NCI-H1048 (cell line): ENCODE measurements at regions not wholly inside any gene's neighbourhood (a gene's known extent, or its start where the extent isn't known, plus 50 kb on each side); places are given as distances from the start of the nearest gene placed in this dataset.
"Not testable (repeated sequence)": the region's sequence is repeated elsewhere in the genome, so short reads cannot be mapped to it uniquely, and the experiment has no call there.

Experiments used
- DNase-seq: peaks from one replicate; lab custom pipeline; 2025; lab: John Stamatoyannopoulos, UW

DNA sequence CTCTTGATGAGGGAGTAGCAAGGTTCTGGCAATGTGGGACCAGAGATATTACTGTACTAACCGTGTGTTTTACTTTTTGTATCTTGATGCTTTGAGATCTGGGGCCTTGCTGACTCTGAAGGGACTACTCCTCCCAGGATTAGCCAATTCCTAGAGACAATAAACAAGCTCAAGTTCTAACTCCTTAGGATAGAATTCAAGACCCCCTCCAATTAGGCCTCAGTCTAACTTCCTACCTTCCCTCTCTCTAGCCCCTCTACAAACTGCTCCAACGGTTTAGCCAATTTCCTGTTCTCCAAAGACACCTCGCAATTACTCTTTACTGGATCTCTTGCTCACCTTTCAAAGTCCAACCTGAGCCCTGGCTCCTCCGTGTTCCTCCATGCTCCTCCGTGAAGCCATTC lies 158.7 kb upstream of the JARID2 start:
- no peak for DNase-seq

DNA sequence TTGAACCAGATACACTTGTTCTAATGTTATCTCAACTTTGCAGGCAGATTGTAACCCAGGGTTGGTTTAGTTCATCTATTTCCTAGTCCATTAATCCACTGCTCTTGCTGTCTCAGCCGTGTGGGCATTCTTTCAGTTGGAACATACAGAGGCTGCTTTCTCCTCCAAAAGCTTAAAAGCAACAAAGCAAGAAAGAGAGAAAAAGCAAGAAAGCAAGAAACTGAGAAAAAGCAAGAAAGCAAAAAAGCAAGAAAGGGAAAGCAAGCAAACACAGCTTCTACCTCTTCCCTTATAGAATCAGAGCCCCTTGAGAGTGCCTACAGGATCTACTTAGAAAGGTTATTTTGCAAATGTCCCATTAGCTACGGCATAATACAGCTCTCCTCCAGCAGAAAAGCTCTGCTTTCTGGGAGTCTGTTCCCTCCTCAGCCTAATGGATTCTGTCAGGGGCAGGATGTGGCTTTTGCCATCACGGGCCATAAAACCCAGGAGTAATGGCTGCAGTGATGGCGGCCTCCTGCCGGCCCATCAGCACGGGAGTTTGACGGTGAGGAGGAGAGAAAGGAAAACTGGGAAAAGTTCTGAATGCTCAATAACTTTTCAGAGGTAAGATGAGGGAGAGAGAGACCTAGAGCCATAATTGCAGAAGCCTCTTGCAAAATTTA lies 156.8 kb upstream of the JARID2 start:
- no peak for DNase-seq

DNA sequence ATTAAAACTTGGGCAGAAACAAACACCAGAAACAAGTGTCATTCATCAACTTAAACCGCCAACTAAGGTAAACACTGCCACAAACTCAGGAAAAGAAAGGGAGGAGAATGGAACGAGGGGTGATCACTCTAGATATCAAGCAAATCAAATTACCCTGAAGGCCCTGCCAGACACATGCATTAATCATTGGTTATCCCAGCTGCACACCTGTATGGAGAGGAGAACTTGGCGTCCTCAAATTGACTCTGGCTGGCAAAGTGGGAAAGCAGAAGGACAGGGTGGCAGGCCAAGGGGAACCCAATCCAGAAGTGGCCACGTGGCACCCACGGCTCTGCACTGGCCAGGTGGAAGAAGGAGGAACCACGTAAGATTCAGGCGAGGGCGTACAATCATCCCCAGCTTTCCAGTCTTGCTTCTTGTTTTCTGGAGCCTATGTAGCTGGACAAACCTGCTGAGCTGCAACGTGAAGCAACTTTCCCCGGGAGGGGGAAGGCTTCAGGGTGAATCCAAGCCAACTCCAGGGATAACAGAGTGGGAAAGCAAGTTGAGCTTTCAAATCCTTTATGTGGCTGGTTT lies 156.2 kb upstream of the JARID2 start:
- no peak for DNase-seq

DNA sequence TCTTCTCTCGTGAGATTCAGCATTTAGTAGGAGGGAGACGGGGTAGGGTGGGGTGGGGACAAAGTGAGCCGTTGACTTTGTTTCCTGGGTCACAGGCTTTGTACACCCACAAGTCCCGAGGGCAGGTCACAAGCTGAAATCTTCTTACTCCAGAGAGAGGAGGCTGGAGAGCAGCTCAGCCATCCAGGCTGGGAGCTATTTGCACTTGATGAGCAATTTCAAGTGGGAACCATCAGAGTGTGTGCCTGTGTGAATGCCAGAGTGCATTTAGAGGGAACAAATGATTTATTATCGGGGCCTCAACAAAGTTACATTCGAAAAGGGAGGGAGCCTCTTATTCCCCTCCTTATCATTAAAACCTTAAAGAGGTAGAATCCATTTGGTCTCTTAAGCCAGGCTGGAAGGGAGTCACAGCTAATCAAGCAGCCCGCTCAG lies 155.7 kb upstream of the JARID2 start:
- DNase-seq = no peak

DNA sequence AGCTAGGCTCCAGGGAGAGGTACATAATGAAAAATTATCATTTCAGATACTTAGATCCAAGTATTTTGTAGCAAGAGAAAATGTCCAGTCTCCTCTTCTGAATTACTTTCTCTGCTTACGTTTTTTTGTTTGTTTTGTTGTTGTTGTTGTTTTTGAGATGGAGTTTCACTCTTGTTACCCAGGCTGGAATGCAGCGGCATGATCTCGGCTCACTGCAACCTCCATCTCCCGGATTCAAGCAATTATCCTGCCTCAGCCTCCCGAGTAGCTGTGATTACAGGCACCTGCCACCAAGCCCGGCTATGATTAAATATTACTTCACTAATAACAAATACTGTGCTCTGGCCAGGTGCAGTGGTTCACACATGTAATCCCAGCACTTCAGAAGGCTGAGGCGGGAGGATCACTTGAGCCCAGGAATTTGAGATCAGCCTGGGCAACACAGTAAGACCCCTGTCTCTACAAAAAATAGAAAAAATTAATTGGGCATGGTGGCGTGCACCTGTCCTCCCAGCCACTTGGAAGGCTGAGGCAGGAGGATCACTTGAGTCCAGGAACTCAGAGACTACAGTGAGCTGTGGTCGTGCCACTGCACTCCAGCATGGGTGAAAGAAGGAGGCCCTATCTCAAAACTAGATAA lies 155.0 kb upstream of the JARID2 start:
- DNase-seq = no peak

DNA sequence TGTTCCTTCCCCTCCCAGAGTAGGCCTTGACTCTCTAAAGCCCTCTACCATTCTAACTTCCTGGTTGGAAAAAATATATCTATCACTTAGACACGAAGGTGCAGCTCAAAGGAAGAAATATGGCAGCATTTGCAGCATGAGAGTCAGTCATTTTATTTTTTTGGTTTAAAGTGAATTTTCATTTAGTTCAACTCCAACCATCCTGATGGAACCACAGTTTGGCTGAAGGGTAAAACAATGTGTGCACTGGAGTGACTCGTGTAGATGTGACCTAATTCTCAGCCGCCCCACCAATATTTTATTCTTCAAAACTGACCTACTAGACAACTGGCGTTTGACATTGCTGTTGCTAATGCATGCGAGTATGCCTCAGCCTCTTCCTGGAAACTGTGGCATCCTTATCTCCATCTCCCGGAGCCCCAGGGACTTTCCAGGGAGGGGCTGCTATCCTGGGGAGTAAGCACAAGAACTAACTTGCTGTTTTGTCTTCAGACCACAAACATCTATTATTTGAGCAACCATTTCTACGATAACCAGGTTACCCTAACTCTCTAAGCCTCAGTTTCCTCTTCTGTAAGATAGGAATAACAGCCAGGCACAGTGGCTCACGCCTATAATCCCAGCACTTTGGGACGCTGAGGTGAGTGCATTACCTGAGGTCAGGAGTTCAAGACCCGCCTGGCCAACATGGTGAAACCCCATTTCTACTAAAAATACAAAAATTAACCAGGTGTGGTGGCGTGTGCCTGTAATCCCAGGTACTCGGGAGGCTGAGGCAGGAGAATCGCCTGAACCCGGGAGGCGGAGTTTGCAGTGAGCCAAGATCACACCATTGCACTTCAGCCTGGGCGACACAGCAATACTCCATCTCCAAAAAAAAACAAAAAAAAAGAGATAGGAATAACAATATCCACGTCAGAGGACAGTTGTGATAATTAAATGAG lies 148.7 kb upstream of the JARID2 start:
- DNase-seq = no peak

DNA sequence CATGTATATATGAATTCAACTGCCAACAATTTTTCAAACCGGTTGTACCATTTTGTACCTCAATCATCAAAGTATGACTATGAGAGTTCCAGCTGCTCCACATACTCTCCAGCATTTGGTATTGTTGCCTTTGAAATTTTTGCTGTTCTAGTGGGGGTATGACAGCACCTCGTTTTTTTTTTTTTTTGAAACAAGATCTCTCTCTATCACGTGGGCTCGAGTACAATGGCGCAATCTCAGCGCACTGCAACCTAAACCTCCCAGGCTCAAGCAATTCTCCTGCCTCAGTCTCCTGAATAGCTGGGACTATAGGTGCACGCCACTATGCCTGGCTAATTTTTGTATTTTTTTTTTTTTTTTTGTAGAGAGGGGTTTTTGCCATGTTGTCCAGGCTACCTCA lies 144.7 kb upstream of the JARID2 start:
- no peak for DNase-seq

DNA sequence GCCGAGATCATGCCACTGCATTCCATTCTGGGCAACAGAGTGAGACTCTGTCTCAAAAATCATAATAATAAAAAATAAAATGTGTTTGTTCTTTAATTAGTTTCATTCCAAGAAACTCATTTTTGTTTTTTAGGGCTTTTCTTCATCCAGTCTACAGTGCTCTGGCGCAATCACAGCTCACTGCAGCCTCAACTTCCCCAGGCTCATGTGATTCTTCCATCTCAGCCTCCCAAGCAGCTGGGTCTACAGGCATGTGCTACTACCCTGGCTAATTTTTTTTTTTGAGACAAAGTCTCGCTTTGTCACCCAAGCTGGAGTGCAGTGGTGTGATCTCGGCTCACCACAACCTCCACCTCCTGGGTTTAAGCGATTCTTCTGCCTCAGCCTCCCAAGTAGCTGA lies 143.6 kb upstream of the JARID2 start:
- DNase-seq = no peak

DNA sequence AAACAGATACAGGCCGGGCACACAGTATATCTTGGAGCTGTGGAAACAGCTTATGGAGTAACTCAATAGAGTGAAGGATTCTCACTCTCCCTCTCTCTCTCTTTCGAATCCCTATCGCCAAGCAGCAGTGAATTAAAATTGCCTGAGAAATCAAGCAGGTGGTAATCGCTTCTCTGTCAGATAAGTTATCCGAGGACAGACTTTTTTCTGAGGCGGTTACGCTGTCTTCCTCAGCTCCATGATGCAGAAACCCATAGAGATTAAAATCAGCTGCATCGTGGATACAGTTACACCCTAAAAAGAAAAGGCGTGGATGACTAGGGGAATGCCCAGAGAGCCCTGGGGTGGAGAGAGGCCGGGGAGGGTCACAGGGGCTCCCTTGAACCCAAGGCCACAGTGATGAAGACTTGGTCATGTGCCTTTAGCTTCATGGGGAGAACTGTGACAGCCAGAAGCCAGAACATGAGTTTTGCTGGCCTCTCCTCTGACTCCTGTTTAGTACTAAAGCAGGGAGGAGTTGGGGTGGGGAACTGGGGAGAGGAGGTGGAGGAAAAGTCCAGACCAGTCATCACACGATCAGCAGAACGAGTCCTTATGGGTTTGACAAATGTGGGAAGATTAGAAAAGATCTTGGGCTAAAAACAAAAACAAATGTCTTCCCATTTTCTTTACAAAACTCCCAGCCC lies 138.8 kb upstream of the JARID2 start:
- no peak for DNase-seq

DNA sequence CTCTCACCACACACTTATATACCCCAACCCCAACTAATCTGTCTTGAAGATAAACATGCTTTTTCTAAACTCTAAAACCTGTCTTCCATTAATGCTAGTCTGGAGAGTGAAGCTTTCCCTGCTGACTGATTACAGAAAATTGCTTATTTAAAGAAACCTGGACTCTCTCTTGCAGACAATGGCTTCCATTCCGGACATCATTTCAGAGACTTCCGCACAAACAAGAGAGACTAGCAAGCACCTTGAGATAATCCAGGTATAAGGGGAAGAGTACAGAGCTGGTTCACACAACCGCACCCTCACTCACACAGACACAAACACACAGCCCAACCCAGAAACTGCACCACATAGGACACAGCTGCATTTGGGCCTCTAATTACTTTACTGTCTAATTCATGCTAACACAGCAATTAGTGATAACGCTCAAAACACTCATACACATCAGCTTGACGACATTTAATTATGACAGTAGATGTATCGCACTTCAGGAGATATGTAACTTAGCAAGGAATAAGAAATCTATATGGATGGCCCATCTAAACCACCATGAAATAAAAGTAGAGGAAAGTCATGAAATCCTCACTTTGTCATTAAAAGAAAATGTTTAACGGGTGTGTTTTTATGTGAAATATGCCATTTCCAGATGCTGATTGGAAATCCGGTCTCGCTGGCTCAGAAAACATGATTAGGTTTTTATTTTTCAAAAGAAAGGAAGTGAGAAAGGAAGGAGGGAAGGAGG lies 138.1 kb upstream of the JARID2 start:
- DNase-seq = no peak

DNA sequence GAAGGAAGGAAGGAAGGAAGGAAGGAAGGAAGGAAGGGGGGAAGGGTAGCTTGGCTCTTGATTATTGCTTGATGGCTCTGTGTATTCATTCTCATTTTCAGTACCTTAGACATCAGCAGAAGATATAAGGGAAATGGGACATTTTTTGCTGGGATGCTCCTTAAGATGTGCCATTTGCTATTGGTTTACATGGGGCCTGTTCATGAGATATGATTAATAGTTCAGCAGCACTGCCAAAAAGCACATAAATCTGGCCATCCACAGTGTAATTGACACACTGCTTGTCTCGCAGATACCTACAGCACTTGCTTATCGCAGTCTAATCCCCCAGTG lies 137.5 kb upstream of the JARID2 start:
- no peak for DNase-seq

DNA sequence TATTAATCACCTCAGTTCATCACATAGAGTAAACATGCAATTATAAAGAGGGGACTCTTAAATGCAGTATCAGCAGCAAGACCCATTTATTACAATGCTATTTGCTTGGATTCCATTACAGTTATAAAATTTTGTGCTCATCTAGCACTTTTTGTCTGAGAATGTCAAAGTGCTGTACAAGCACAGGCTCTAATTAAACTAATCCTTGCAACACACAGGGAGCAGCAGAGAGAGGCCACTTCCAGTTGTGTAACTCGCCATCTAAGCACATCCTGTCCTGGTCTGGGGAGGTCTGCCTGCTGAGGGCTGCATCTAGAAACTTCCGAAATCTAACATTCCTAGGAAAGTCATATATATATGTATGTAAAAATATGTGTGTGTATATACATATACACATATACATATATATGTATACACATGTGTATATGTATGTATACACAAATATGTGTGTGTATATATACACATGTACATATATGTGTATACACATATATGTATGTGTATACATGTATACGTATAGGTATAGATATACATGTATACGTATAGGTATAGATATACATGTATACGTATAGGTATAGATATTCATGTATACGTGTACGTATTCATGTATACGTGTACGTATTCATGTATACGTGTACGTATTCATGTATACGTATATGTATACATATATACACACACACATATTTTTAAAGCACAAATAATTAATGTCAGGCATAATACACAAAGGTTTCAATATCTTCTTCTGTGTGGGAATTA lies 136.4 kb upstream of the JARID2 start:
- DNase-seq = no peak

DNA sequence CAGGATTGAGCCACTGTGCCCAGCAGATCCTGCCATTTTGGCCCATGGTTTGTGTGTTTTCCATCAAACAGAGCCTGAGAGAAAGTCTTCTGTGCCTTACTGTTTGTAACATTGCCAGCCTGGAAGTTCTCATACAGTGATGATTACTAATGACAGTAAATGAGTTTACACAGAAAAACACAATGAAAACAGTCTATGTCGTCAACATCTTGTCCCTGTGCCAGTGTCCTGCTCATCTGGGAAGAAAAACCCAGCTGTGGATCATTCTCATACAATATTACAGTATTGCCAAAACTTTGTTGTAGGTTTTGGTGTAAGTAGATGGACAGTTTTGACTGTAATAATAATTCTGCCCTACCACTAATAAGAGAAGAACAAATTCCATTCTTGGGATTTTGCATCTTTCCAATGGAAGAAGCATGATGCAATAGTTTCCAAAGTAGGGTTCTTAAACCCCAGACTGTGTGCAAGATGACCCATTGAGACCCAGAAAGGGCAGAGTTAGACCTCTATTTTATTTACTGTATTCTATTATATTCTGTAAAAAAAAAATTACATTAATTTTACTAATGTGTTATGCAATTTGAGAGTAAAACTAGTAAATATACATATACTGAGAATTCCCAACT lies 135.0 kb upstream of the JARID2 start:
- DNase-seq = no peak

DNA sequence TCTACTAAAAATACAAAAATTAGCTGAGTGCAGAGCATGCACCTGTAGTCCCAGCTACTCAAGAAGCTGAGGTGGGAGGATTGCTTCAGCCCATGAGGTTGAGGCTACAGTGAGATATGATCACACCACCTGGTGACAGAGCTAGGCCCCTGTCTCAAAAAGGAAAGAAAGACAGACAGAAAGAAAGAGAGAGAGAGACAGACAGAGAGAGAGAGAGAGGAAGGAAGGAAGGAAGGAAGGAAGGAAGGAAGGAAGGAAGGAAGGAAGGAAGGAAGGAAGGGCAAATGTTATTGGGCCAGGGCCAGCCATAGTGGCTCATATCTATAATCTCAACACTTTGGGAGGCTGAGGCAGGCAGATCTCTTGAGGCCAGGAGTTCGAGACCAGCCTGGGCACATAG lies 134.3 kb upstream of the JARID2 start:
- DNase-seq = not testable (repeated sequence)

DNA sequence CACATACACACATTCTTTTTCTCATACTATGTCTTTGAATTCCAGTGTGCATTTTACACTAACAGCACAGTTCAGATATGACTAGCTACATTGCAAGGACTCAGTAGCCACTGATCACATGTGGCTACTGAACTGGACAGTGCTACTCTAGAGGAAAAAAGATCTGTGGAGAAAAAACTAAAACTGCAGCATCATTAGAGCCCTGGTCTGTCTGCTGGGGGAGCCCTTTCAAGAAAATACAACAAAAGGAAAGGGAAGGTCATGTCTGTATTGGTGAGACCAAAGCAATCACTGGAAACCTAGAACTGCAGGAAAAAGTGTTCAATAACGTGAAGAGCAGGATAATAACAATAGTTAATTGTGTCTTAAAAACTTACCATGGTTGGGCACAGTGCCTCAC lies 132.3 kb upstream of the JARID2 start:
- no peak for DNase-seq

DNA sequence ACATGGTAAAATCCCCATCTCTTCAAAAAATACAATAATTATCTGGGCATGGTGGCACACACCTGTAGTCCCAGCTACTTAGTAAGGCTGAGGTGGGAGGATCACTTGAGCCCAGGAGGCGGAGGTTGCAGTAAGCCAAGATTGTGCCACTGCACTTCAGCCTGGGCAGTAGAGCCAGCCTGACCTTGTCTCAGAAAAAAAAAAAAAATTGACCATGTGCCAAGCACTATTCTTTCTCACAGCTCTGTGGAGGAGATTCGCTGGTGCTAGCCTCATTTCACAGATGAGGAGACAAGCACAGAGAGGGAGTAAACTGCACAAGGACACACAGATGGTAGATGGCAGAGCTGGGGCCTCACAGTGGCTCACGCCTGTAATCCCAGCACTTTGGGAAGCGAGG lies 131.8 kb upstream of the JARID2 start:
- DNase-seq = no peak

DNA sequence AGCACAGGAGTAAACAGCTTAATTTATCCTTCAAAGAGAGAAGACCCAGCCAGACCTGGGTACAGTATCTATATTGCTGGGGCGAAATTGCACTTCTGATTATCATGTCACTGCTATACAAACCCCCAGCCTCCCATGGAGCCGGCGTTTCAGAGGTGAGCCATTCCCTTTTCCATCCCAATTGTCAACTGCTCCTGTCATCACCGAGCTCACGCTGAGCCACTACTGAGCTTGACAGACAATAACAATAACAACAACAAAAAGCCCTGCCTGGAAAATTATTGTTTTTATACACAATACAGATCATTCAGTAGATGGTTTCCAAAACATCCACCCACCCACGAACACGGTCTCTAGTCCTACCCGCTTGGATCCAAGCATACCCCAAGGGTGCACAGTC lies 129.0 kb upstream of the JARID2 start:
- no peak for DNase-seq

DNA sequence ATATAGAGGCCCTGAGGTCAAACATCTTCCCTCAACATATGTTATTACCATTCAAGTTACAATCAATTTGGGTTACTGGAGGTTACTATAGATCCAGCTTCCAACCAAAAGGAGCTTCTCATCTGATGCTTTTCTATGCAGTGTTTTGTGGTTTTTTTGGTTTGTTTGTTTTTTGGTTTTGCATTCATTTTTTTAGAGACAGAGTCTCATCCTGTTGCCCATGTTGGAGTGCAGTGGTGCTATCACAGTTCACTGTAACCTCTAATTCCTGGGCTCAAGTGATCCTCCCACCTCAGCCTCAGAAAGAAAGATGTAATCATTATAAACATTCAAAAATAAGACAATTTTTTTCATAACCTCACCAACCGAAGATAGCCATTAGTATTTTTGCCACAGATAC lies 124.4 kb upstream of the JARID2 start:
- no peak for DNase-seq

DNA sequence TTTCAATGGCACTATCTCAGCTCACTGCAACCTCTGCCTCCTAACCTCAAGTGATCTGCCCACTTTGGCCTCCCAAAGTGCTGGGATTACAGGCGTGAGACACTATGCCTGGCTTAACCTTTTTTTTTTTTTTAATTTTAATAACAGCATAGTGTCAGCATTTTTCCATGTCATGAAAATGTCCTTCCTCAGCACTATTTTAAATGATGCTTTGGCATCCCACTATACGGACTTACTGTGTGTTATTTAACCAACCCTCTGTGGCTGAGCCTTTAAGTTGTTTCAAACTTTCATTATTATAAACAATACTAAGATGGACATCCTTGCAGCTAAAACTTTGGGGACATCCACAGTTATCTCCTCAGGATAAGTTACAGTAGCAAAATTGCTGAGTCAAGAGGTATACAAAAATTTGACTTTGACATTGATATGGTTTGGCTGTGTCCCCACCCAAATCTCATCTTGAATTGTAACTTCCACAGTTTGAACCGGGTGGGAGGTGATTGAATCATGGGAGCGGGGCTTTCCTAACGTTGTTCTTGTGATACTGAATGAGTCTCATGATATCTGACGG lies 123.8 kb upstream of the JARID2 start:
- no peak for DNase-seq

DNA sequence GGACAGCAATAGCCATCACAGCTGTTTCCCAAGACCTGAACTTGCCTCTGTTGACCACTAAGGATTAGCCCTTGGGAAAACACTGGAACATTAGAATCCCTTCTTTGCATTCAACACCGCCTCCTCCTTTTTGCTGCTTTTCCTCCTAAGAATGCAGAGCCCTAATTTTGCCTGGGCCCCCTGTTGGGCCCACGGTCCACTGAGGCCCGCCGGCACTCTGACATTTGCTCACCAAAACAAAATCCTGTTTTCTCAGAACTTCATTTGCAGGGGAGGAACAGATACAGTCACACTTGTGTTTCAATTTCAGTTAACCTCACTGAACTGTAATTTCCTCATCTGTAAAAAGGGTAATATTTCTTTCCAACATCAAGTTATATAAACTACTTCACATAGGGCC lies 116.0 kb upstream of the JARID2 start:
- DNase-seq = no peak
